OCI-LY3 (cell line): ENCODE measurements at regions not wholly inside any gene's neighbourhood (a gene's known extent, or its start where the extent isn't known, plus 50 kb on each side); places are given as distances from the start of the nearest gene placed in this dataset.
A peak's percentile ranks its signal among the peaks of the same experiment; 100 is the strongest.

Experiments
- H2AFZ ChIP-seq: fragments of 200-600, 300-600 bp; shearing (Covaris generic); 2 replicates; pipeline ENCODE4 v1.6.0; 2014; ENCODE audit warnings: antibody characterized with exemption, low read depth, low read length
- H3K27ac ChIP-seq: fragments of 200-600, 300-600 bp; sonication (generic); 2 replicates; pipeline ENCODE4 v1.5.1; 2014; ENCODE audit warnings: mild to moderate bottlenecking, low read length, moderate library complexity, mixed read lengths
- H3K27me3 ChIP-seq: fragments of 200-600, 300-600 bp; sonication (generic); 2 replicates; pipeline ENCODE4 v1.6.1; 2014; ENCODE audit warnings: low read depth, low read length, mixed read lengths
- H3K36me3 ChIP-seq: fragments of 200-600, 300-600 bp; sonication (generic); replicated peaks from 2 replicates; pipeline ENCODE3; 2014; ENCODE audit warnings: low read depth, low read length, mixed read lengths
- H3K4me1 ChIP-seq: fragments of 300-600, 200-600 bp; sonication (generic); 2 replicates; pipeline ENCODE4 v1.6.1; 2014; ENCODE audit warnings: low read length, mixed read lengths
- H3K4me2 ChIP-seq: fragments of 200-600, 300-600 bp; sonication (generic); 2 replicates; pipeline ENCODE4 v1.6.1; 2014; ENCODE audit warnings: low read length, mixed read lengths
- H3K4me3 ChIP-seq: fragments of 300-600, 200-600 bp; sonication (generic); 2 replicates; pipeline ENCODE4 v1.5.1; 2014; ENCODE audit warnings: antibody characterized with exemption, mild to moderate bottlenecking, low read length, moderate library complexity
- H3K79me2 ChIP-seq: fragments of 300-600, 200-600 bp; shearing (Covaris generic); 2 replicates; pipeline ENCODE4 v1.6.1; 2014; ENCODE audit warnings: mild to moderate bottlenecking, low read length, mixed read lengths
- H3K9ac ChIP-seq: fragments of 300-600, 200-600 bp; shearing (Covaris generic); 2 replicates; pipeline ENCODE4 v1.6.0; 2014; ENCODE audit warnings: mild to moderate bottlenecking, low read length, moderate library complexity
- H3K9me3 ChIP-seq: fragments of 200-600, 300-600 bp; shearing (Covaris generic); 2 replicates; pipeline ENCODE4 v1.6.1; 2014; ENCODE audit warnings: low read length, mixed read lengths; ENCODE audit not compliant: insufficient read depth
- H4K20me1 ChIP-seq: fragments of 200-600, 300-600 bp; sonication (generic); 2 replicates; pipeline ENCODE4 v1.6.1; 2016; ENCODE audit warnings: low read length, mixed read lengths; ENCODE audit not compliant: insufficient read depth
- EZH2phosphoT487 ChIP-seq: fragments of 200-600 bp; shearing (Covaris generic); IDR thresholded peaks from 2 replicates; pipeline ENCODE4 v1.6.1; 2018; ENCODE audit warnings: antibody characterized with exemption, mixed run types, low read depth
- TF ChIP-seq, protein P1 (sequence below): fragments of 200-600, 300-600 bp; sonication (generic); IDR thresholded peaks from 2 replicates; pipeline ENCODE4 v1.5.1; 2014; ENCODE audit warnings: antibody characterized with exemption, low read length, low read depth

DNA sequence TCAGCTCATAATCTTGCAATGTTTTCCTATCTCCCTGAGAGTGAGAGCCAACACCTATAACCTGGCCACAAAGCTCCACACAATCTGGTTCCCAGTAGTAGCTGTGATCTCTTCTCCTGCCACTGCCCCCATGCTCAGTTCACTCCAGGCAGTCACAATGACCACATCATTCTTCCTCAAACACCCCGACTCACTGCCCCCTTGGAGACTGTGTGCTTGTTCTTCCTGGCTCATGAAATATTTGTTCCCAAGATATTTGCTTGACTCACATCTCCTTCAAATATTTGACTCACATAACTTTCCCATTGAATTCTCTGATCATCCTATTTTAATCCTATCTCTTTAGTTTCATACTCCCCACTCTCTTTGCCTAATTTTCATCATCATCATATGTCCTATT is 173.7 kb downstream of the AREG start:
- no peak overlapping the region for H3K9ac ChIP-seq
- no peak overlapping the region for H3K4me2 ChIP-seq
- no peaks in the 10 kb centered on the region for H3K9me3 ChIP-seq
- no peaks in the 10 kb centered on the region for H3K4me1 ChIP-seq
- no peaks in the 10 kb centered on the region for H4K20me1 ChIP-seq
- H3K36me3 ChIP-seq, result no peaks in the 10 kb centered on the region
- no peak overlapping the region for H3K4me3 ChIP-seq
- TF ChIP-seq, protein P1, sequence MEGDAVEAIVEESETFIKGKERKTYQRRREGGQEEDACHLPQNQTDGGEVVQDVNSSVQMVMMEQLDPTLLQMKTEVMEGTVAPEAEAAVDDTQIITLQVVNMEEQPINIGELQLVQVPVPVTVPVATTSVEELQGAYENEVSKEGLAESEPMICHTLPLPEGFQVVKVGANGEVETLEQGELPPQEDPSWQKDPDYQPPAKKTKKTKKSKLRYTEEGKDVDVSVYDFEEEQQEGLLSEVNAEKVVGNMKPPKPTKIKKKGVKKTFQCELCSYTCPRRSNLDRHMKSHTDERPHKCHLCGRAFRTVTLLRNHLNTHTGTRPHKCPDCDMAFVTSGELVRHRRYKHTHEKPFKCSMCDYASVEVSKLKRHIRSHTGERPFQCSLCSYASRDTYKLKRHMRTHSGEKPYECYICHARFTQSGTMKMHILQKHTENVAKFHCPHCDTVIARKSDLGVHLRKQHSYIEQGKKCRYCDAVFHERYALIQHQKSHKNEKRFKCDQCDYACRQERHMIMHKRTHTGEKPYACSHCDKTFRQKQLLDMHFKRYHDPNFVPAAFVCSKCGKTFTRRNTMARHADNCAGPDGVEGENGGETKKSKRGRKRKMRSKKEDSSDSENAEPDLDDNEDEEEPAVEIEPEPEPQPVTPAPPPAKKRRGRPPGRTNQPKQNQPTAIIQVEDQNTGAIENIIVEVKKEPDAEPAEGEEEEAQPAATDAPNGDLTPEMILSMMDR, result no peak
- no peak for TF ChIP-seq EZH2phosphoT487
- H3K27ac ChIP-seq, result no peak overlapping the region
- H3K27me3 ChIP-seq, result no peaks in the 10 kb centered on the region
- H3K79me2 ChIP-seq, result no peaks in the 10 kb centered on the region
- H2AFZ ChIP-seq, result no peak overlapping the region

DNA sequence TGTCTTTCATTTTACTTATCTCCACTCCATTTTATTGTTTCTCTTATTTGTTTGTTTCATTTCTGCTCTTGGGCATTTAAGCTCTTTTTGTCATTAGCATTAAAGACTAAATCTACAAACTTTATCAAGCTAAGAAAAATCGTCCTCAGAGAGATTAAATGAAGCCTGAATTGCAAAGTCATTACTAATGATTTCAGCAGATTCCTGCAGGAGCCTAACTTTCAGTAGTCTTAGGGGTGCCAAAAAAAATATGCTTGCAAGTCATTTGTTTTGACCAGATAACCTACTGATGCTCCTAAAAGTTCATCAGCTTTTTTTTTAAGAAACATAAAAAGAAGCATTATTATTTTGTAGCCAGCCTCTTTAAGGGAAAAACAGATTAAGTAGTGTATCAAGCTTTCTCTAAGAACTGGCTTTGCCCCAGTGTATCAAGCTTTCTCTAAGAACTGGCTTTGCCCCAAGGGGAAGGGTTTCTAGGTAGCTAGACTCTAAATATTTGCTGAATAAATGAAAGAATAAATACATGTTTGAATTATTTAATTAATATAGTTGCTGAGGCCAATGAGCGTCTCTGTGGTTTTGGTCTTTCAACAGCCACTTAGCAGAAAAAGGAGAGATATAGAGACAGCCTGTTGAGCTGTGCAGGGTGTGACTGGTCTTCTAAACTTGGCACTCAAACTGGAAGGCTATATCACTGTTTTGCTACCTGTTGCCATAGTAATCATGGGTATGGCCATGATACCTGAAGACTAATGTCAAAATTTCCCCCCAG is 174.2 kb downstream of the BTC start:
- Histone ChIP-seq H3K79me2 (no peaks in the 10 kb centered on the region), H3K4me1 (no peaks in the 10 kb centered on the region), H3K9me3 (no peaks in the 10 kb centered on the region), H3K27me3 (no peaks in the 10 kb centered on the region), H3K4me3 (no peak overlapping the region), H3K9ac (no peak overlapping the region), H3K36me3 (no peaks in the 10 kb centered on the region), H4K20me1 (no peaks in the 10 kb centered on the region), H3K27ac (no peak overlapping the region), H3K4me2 (no peak overlapping the region), H2AFZ (no peak overlapping the region)
- TF ChIP-seq EZH2phosphoT487, result no peak
- TF ChIP-seq, protein P1, result no peak

DNA sequence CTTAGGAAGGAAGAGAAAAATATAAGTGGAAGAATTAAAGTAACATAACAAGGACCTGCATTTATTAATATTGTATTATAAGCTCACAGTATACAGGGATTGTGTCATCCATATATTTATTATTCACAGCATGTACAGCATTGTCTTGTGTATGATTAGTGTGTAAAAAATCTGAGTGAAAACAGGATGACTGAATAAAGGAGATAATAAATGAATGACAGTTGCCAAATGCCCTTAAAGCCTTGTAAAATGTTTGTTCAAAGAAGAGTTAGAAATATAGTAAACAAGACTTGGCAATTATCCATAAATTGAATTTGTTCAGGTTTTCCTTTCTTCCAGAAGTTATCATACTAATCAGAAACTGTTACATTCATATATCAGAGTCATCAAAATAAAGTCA is 172.7 kb downstream of the BTC start:
- Histone ChIP-seq H3K9ac (no peak overlapping the region), H3K4me1 (no peaks in the 10 kb centered on the region), H3K4me3 (no peak overlapping the region), H3K27ac (no peak overlapping the region), H3K4me2 (no peak overlapping the region), H3K27me3 (no peaks in the 10 kb centered on the region), H3K36me3 (no peaks in the 10 kb centered on the region), H3K79me2 (no peaks in the 10 kb centered on the region), H3K9me3 (no peaks in the 10 kb centered on the region), H4K20me1 (no peaks in the 10 kb centered on the region), H2AFZ (no peak overlapping the region)
- TF ChIP-seq EZH2phosphoT487, result no peak
- TF ChIP-seq, protein P1, result no peak

DNA sequence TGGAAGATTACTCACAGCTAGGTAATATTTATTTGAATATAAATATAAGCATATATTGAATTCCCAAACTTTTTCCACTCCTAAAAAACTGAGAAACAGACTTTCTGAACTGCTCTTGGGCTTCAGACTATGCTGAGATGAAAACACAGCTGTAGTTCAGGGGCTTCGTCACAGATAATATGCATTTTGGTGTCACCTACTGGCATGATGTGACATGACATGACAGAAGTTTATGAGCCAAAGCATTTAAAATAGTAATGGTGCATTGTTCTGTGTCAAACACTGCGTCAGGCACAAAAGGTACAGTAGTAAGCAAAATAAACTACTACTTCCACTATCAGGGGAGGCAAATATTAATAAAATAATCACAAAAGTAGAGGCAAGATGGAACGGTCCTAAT is 171.3 kb downstream of the BTC start:
- no peaks in the 10 kb centered on the region for H3K4me1 ChIP-seq
- no peaks in the 10 kb centered on the region for H3K36me3 ChIP-seq
- no peak overlapping the region for H3K4me3 ChIP-seq
- H3K9me3 ChIP-seq, result no peaks in the 10 kb centered on the region
- H2AFZ ChIP-seq, result no peak overlapping the region
- no peaks in the 10 kb centered on the region for H3K27me3 ChIP-seq
- peak overlapping the region; percentile 13 for H3K4me2 ChIP-seq
- H3K9ac ChIP-seq, result no peak overlapping the region
- no peaks in the 10 kb centered on the region for H3K79me2 ChIP-seq
- no peak overlapping the region for H3K27ac ChIP-seq
- TF ChIP-seq, protein P1, result peak; percentile 88
- TF ChIP-seq EZH2phosphoT487, result no peak
- no peaks in the 10 kb centered on the region for H4K20me1 ChIP-seq
